ENCODE measurements at regions not wholly inside any gene's neighbourhood (a gene's known extent, or its start where the extent isn't known, plus 50 kb on each side); places are given as distances from the start of the nearest gene placed in this dataset.

- Histone ChIP-seq H3K27me3 (ENCODE audit: insufficient read depth, poor library complexity, severe bottlenecking) (no peaks in the 10 kb centered on the region), H3K36me3 (ENCODE audit: low read depth) (no peaks in the 10 kb centered on the region), H3K4me1 (ENCODE audit: insufficient read depth, poor library complexity, severe bottlenecking) (peaks cover under 1% of the 10 kb centered on the region), H3K4me3 (ENCODE audit: severe bottlenecking) (no peak overlapping the region), H3K9me3 (ENCODE audit: severe bottlenecking) (peaks cover 2% of the 10 kb centered on the region), H3K27ac (ENCODE audit: poor library complexity, severe bottlenecking) (no peak overlapping the region)
- ATAC-seq (ENCODE audit: low read depth) (peak; percentile 31; the same call in 1 of the 3 replicates), DNase-seq (ENCODE audit: low spot score) (no peak)
- no peak for TF ChIP-seq CTCF (IDR thresholded peaks at IDR 0.05; ENCODE audit: poor library complexity, severe bottlenecking)
These were observed 165.3 kb upstream of the MCTP2 start for GRCh38 chr15:94066046-94066445.

- Histone ChIP-seq H3K27me3 (ENCODE audit: insufficient read depth, poor library complexity, severe bottlenecking) (no peaks in the 10 kb centered on the region), H3K4me3 (ENCODE audit: severe bottlenecking) (no peak overlapping the region), H3K4me1 (ENCODE audit: insufficient read depth, poor library complexity, severe bottlenecking) (peaks cover 8% of the 10 kb centered on the region), H3K9me3 (ENCODE audit: severe bottlenecking) (peaks cover 2% of the 10 kb centered on the region), H3K36me3 (ENCODE audit: low read depth) (no peaks in the 10 kb centered on the region), H3K27ac (ENCODE audit: poor library complexity, severe bottlenecking) (no peak overlapping the region)
- DNase-seq (ENCODE audit: low spot score) (no peak), ATAC-seq (ENCODE audit: low read depth) (peak; percentile 19; the same call in 1 of the 3 replicates)
- TF ChIP-seq CTCF (IDR thresholded peaks at IDR 0.05; ENCODE audit: poor library complexity, severe bottlenecking): no peak
These were observed 166.6 kb upstream of the MCTP2 start for GRCh38 chr15:94064676-94065313.

- DNase-seq (ENCODE audit: low spot score) (no peak), ATAC-seq (ENCODE audit: low read depth) (peak; percentile 80)
- no peaks in the 10 kb centered on the region for H3K9me3 ChIP-seq (ENCODE audit: severe bottlenecking)
- H3K27ac ChIP-seq (ENCODE audit: poor library complexity, severe bottlenecking): no peak overlapping the region
- H3K27me3 ChIP-seq (ENCODE audit: insufficient read depth, poor library complexity, severe bottlenecking): no peaks in the 10 kb centered on the region
- no peak overlapping the region for H3K4me3 ChIP-seq (ENCODE audit: severe bottlenecking)
- peaks cover 8% of the 10 kb centered on the region for H3K4me1 ChIP-seq (ENCODE audit: insufficient read depth, poor library complexity, severe bottlenecking)
- no peak for TF ChIP-seq CTCF (IDR thresholded peaks at IDR 0.05; ENCODE audit: poor library complexity, severe bottlenecking)
- no peaks in the 10 kb centered on the region for H3K36me3 ChIP-seq (ENCODE audit: low read depth)
These were observed 170.3 kb upstream of the MCTP2 start for GRCh38 chr15:94061041-94061440.

GRCh38 chr15:94059013-94059587 is 172.3 kb upstream of the MCTP2 start:
- no peaks in the 10 kb centered on the region for H3K36me3 ChIP-seq (ENCODE audit: low read depth)
- peaks cover 8% of the 10 kb centered on the region for H3K4me1 ChIP-seq (ENCODE audit: insufficient read depth, poor library complexity, severe bottlenecking)
- H3K9me3 ChIP-seq (ENCODE audit: severe bottlenecking): no peaks in the 10 kb centered on the region
- no peak overlapping the region for H3K4me3 ChIP-seq (ENCODE audit: severe bottlenecking)
- ATAC-seq (ENCODE audit: low read depth): no peak
- TF ChIP-seq CTCF (IDR thresholded peaks at IDR 0.05; ENCODE audit: poor library complexity, severe bottlenecking): no peak
- H3K27ac ChIP-seq (ENCODE audit: poor library complexity, severe bottlenecking): no peak overlapping the region
- no peak for DNase-seq (ENCODE audit: low spot score)
- no peaks in the 10 kb centered on the region for H3K27me3 ChIP-seq (ENCODE audit: insufficient read depth, poor library complexity, severe bottlenecking)

GRCh38 chr15:94057305-94057704 is 174.1 kb upstream of the MCTP2 start:
- Histone ChIP-seq H3K4me1 (ENCODE audit: insufficient read depth, poor library complexity, severe bottlenecking) (peaks cover 8% of the 10 kb centered on the region), H3K4me3 (ENCODE audit: severe bottlenecking) (no peak overlapping the region), H3K9me3 (ENCODE audit: severe bottlenecking) (no peaks in the 10 kb centered on the region), H3K36me3 (ENCODE audit: low read depth) (no peaks in the 10 kb centered on the region), H3K27ac (ENCODE audit: poor library complexity, severe bottlenecking) (no peak overlapping the region), H3K27me3 (ENCODE audit: insufficient read depth, poor library complexity, severe bottlenecking) (no peaks in the 10 kb centered on the region)
- DNase-seq (ENCODE audit: low spot score): no peak
- ATAC-seq (ENCODE audit: low read depth): peak; percentile 55; the same call in 2 of the 3 replicates
- TF ChIP-seq CTCF (IDR thresholded peaks at IDR 0.05; ENCODE audit: poor library complexity, severe bottlenecking): no peak

All from RWPE2 (cell line).